Colon (tissue), 2 donors: ENCODE measurements at regions not wholly inside any gene's neighbourhood (a gene's known extent, or its start where the extent isn't known, plus 50 kb on each side); places are given as distances from the start of the nearest gene placed in this dataset.

ENCODE experiments used
- FAIRE-seq: peaks from 2 replicates; lab custom pipeline; 2012; peaks lifted over from hg19 to GRCh38; lab: Jason Lieb, UNC
- donor health status: control.
- donor health status: control.

GRCh38 chr10:128221807-128222206 lies 95.6 kb upstream of the MKI67 start:
- FAIRE-seq = no peak

- no peak for FAIRE-seq
Measured at GRCh38 chr10:128222332-128222849, 96.2 kb upstream of the MKI67 start.

- FAIRE-seq = no peak
Measured at GRCh38 chr10:128230401-128230800, 104.2 kb upstream of the MKI67 start.

GRCh38 chr10:128233422-128233821 lies 107.2 kb upstream of the MKI67 start:
- FAIRE-seq = no peak

- FAIRE-seq = no peak
Measured at GRCh38 chr10:128237710-128238109, 111.5 kb upstream of the MKI67 start.

- no peak for FAIRE-seq
Measured at GRCh38 chr10:128241023-128241422, 114.8 kb upstream of the MKI67 start.

- FAIRE-seq = no peak
Measured at GRCh38 chr10:128242641-128243040, 116.4 kb upstream of the MKI67 start.

GRCh38 chr10:128245026-128245425 lies 118.8 kb upstream of the MKI67 start:
- no peak for FAIRE-seq

GRCh38 chr10:128247576-128247975 lies 121.4 kb upstream of the MKI67 start:
- no peak for FAIRE-seq

GRCh38 chr10:128254476-128254875 lies 128.3 kb upstream of the MKI67 start:
- no peak for FAIRE-seq

- FAIRE-seq = no peak
Measured at GRCh38 chr10:128257428-128257827, 131.2 kb upstream of the MKI67 start.

- FAIRE-seq = no peak
Measured at GRCh38 chr10:128258421-128258976, 132.3 kb upstream of the MKI67 start.

- no peak for FAIRE-seq
Measured at GRCh38 chr10:128263891-128264688, 137.9 kb upstream of the MKI67 start.

- no peak for FAIRE-seq
Measured at GRCh38 chr10:128265596-128265995, 139.4 kb upstream of the MKI67 start.

GRCh38 chr10:128267581-128267980 lies 141.4 kb upstream of the MKI67 start:
- no peak for FAIRE-seq

- FAIRE-seq = no peak
Measured at GRCh38 chr10:128268015-128268722, 141.9 kb upstream of the MKI67 start.

GRCh38 chr10:128274938-128275337 lies 148.7 kb upstream of the MKI67 start:
- no peak for FAIRE-seq

GRCh38 chr10:128275388-128276177 lies 149.4 kb upstream of the MKI67 start:
- no peak for FAIRE-seq

- no peak for FAIRE-seq
Measured at GRCh38 chr10:128277267-128277840, 151.1 kb upstream of the MKI67 start.

GRCh38 chr10:128278362-128278761 lies 152.1 kb upstream of the MKI67 start:
- no peak for FAIRE-seq

- FAIRE-seq = no peak
Measured at GRCh38 chr10:128280271-128280670, 154.0 kb upstream of the MKI67 start.

- no peak for FAIRE-seq
Measured at GRCh38 chr10:128281343-128281742, 155.1 kb upstream of the MKI67 start.
